Neural cell (in vitro differentiated cells): ENCODE measurements at regions not wholly inside any gene's neighbourhood (a gene's known extent, or its start where the extent isn't known, plus 50 kb on each side); places are given as distances from the start of the nearest gene placed in this dataset.

ENCODE experiments used
- H2AFZ ChIP-seq: fragments of 200-600, 300-800 bp; sonication (generic), shearing (Covaris generic); 2 replicates; pipeline ENCODE4 v1.6.0; 2014; ENCODE audit warnings: low read depth, mild to moderate bottlenecking, antibody characterized with exemption, low read length, moderate library complexity
- H3F3A ChIP-seq: fragments of 200-600 bp; shearing (Covaris generic); 2 replicates; pipeline ENCODE4 v1.6.1; 2016; ENCODE audit warnings: mild to moderate bottlenecking, moderate library complexity, mixed read lengths, antibody characterized with exemption, low read length; ENCODE audit not compliant: insufficient read depth, poor library complexity, severe bottlenecking
- H3K27ac ChIP-seq: fragments of 200-600, 300-800 bp; sonication (generic), shearing (Covaris generic); 2 replicates; pipeline ENCODE4 v1.5.1; 2014; ENCODE audit warnings: mild to moderate bottlenecking, low read length, moderate library complexity
- H3K27me3 ChIP-seq: fragments of 300-800, 200-600 bp; sonication (generic), shearing (Covaris generic); 2 replicates; pipeline ENCODE4 v1.6.0; 2014; ENCODE audit warnings: mild to moderate bottlenecking, low read depth, low read length, moderate library complexity; ENCODE audit not compliant: insufficient read depth
- H3K36me3 ChIP-seq: fragments of 300-800, 200-600 bp; sonication (generic), shearing (Covaris generic); 2 replicates; pipeline ENCODE4 v1.5.1; 2014; ENCODE audit warnings: mild to moderate bottlenecking, antibody characterized with exemption, low read length, moderate library complexity; ENCODE audit not compliant: insufficient read depth
- H3K4me2 ChIP-seq: fragments of 300-800, 200-600 bp; sonication (generic), shearing (Covaris generic); 2 replicates; pipeline ENCODE4 v1.6.0; 2014; ENCODE audit warnings: mild to moderate bottlenecking, low read length
- H3K4me3 ChIP-seq: fragments of 300-800, 200-600 bp; sonication (generic), shearing (Covaris generic); 2 replicates; pipeline ENCODE4 v1.5.1; 2014; ENCODE audit warnings: mild to moderate bottlenecking, low read length, moderate library complexity
- H3K79me2 ChIP-seq: fragments of 200-600 bp; shearing (Covaris generic); replicated peaks from 2 replicates; pipeline ENCODE4 v1.6.0; 2014; ENCODE audit warnings: mild to moderate bottlenecking, low read length, moderate library complexity; ENCODE audit not compliant: insufficient read depth
- H3K9ac ChIP-seq: fragments of 300-800, 200-600 bp; sonication (generic), shearing (Covaris generic); 2 replicates; pipeline ENCODE4 v1.6.1; 2016; ENCODE audit warnings: mild to moderate bottlenecking, low read length, mixed read lengths
- H3K9me2 ChIP-seq: fragments of 200-600 bp; shearing (Covaris generic); 2 replicates; pipeline ENCODE4 v1.6.1; 2016; ENCODE audit warnings: mild to moderate bottlenecking, low read length, mixed read lengths; ENCODE audit not compliant: insufficient read depth
- H3K9me3 ChIP-seq: fragments of 200-600, 300-800 bp; sonication (generic), shearing (Covaris generic); 2 replicates; pipeline ENCODE4 v1.6.1; 2016; ENCODE audit warnings: mild to moderate bottlenecking, mixed run types, low read length, moderate library complexity, mixed read lengths
- H4K20me1 ChIP-seq: fragments of 200-600 bp; shearing (Covaris generic); 2 replicates; pipeline ENCODE4 v1.6.1; 2016; ENCODE audit warnings: mild to moderate bottlenecking, mixed run types; ENCODE audit not compliant: insufficient read depth
- EP300 ChIP-seq: fragments of 450-650 bp; conservative IDR thresholded peaks from 2 replicates; pipeline ENCODE4 v1.6.1; 2014; ENCODE audit warnings: antibody characterized with exemption, mild to moderate bottlenecking, moderate library complexity; ENCODE audit not compliant: poor library complexity, severe bottlenecking
- EZH2 ChIP-seq: fragments of 200-600, 300-800 bp; shearing (Covaris generic), sonication (generic); IDR thresholded peaks from 2 replicates; pipeline ENCODE4 v1.6.1; 2014; ENCODE audit warnings: antibody characterized with exemption, low read length, borderline replicate concordance, mild to moderate bottlenecking; ENCODE audit not compliant: insufficient read depth, poor library complexity, severe bottlenecking
- MXI1 ChIP-seq: fragments of 450-650 bp; conservative IDR thresholded peaks from 2 replicates; pipeline ENCODE4 v1.6.1; 2014; ENCODE audit warnings: antibody characterized with exemption, mild to moderate bottlenecking; ENCODE audit not compliant: poor library complexity, severe bottlenecking
- POLR2AphosphoS5 ChIP-seq: IDR thresholded peaks from 2 replicates; pipeline ENCODE4 v1.6.1; 2012
- RAD21 ChIP-seq: fragments of 450-650 bp; conservative IDR thresholded peaks from 2 replicates; pipeline ENCODE4 v1.6.1; 2014; ENCODE audit warnings: antibody characterized with exemption, mild to moderate bottlenecking, moderate library complexity
- SMC3 ChIP-seq: fragments of 450-650 bp; conservative IDR thresholded peaks from 2 replicates; pipeline ENCODE4 v1.6.1; 2014; ENCODE audit warnings: antibody characterized with exemption, mild to moderate bottlenecking, moderate library complexity; ENCODE audit not compliant: poor library complexity
- TAF1 ChIP-seq: IDR thresholded peaks from 2 replicates; pipeline ENCODE4 v1.6.1; 2012; ENCODE audit warnings: low read depth
- TF ChIP-seq, protein P1 (sequence below): fragments of 450-650 bp; IDR thresholded peaks from 2 replicates; pipeline ENCODE4 v1.5.1; 2014; ENCODE audit warnings: antibody characterized with exemption, mild to moderate bottlenecking, moderate library complexity; ENCODE audit not compliant: poor library complexity, severe bottlenecking
- TF ChIP-seq, protein P2 (sequence below): IDR thresholded peaks from 2 replicates; pipeline ENCODE4 v1.6.1; 2012; ENCODE audit warnings: borderline replicate concordance

DNA sequence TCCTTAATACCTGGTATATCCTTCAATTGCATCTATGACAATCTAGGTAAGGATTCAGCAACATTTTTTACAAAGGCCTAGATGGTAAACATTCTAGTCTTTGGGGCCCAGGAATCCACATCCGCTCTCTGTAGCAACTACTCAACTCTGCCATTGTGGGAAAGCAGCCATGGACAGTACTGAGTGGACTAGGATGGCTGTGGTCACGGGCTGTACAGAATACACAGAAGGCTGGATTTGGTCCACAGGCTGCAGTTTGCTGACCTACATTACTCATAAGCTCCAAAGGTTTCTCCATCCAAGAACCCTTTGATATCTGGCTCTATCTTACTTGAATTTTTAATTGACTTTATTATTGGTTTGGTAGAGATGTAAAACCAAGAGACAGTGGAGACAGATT, 418.3 kb upstream of the LRRTM1 start:
- H3F3A ChIP-seq, result no peaks in the 10 kb centered on the region
- H3K27me3 ChIP-seq, result no peaks in the 10 kb centered on the region
- no peaks in the 10 kb centered on the region for H3K9me2 ChIP-seq
- no peak overlapping the region for H3K4me3 ChIP-seq
- no peaks in the 10 kb centered on the region for H4K20me1 ChIP-seq
- TF ChIP-seq, protein P1, sequence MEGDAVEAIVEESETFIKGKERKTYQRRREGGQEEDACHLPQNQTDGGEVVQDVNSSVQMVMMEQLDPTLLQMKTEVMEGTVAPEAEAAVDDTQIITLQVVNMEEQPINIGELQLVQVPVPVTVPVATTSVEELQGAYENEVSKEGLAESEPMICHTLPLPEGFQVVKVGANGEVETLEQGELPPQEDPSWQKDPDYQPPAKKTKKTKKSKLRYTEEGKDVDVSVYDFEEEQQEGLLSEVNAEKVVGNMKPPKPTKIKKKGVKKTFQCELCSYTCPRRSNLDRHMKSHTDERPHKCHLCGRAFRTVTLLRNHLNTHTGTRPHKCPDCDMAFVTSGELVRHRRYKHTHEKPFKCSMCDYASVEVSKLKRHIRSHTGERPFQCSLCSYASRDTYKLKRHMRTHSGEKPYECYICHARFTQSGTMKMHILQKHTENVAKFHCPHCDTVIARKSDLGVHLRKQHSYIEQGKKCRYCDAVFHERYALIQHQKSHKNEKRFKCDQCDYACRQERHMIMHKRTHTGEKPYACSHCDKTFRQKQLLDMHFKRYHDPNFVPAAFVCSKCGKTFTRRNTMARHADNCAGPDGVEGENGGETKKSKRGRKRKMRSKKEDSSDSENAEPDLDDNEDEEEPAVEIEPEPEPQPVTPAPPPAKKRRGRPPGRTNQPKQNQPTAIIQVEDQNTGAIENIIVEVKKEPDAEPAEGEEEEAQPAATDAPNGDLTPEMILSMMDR, result no peak
- no peak for TF ChIP-seq POLR2AphosphoS5
- TF ChIP-seq MXI1, result no peak
- TF ChIP-seq, protein P2, sequence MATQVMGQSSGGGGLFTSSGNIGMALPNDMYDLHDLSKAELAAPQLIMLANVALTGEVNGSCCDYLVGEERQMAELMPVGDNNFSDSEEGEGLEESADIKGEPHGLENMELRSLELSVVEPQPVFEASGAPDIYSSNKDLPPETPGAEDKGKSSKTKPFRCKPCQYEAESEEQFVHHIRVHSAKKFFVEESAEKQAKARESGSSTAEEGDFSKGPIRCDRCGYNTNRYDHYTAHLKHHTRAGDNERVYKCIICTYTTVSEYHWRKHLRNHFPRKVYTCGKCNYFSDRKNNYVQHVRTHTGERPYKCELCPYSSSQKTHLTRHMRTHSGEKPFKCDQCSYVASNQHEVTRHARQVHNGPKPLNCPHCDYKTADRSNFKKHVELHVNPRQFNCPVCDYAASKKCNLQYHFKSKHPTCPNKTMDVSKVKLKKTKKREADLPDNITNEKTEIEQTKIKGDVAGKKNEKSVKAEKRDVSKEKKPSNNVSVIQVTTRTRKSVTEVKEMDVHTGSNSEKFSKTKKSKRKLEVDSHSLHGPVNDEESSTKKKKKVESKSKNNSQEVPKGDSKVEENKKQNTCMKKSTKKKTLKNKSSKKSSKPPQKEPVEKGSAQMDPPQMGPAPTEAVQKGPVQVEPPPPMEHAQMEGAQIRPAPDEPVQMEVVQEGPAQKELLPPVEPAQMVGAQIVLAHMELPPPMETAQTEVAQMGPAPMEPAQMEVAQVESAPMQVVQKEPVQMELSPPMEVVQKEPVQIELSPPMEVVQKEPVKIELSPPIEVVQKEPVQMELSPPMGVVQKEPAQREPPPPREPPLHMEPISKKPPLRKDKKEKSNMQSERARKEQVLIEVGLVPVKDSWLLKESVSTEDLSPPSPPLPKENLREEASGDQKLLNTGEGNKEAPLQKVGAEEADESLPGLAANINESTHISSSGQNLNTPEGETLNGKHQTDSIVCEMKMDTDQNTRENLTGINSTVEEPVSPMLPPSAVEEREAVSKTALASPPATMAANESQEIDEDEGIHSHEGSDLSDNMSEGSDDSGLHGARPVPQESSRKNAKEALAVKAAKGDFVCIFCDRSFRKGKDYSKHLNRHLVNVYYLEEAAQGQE, result no peak
- TF ChIP-seq EP300, result no peak
- no peak for TF ChIP-seq SMC3
- TF ChIP-seq EZH2, result no peak
- H3K36me3 ChIP-seq, result no peaks in the 10 kb centered on the region
- no peaks in the 10 kb centered on the region for H3K79me2 ChIP-seq
- H2AFZ ChIP-seq, result no peak overlapping the region
- H3K9ac ChIP-seq, result no peak overlapping the region
- no peaks in the 10 kb centered on the region for H3K9me3 ChIP-seq
- H3K27ac ChIP-seq, result no peak overlapping the region
- H3K4me2 ChIP-seq, result no peak overlapping the region

DNA sequence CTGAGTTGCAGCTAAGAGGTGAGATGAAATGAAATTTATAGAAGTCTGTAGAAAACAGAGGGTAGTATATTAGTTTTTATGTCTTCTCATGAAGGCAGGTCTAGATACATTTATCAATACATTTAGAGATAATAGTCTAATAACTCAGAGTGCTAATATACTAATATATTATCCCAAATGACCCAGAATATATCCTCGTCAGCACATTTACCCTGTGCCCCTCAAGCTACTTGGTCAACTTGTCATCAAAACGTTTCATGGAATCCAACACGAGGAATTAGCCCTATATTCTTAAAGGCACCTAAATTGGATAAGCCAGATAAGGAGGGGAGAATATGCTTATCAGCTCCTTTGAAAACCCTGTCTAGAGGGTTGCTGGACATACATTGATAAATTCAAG, 415.1 kb upstream of the LRRTM1 start:
- TF ChIP-seq EP300, result no peak
- no peak for TF ChIP-seq SMC3
- TF ChIP-seq POLR2AphosphoS5, result no peak
- no peak for TF ChIP-seq RAD21
- TF ChIP-seq, protein P2, result no peak
- TF ChIP-seq, protein P1, result no peak
- TF ChIP-seq EZH2, result no peak
- no peak for TF ChIP-seq MXI1
- no peak for TF ChIP-seq TAF1
- H3K4me3 ChIP-seq, result no peak overlapping the region
- no peak overlapping the region for H3K9ac ChIP-seq
- no peak overlapping the region for H3K27ac ChIP-seq
- H2AFZ ChIP-seq, result no peak overlapping the region
- H3K27me3 ChIP-seq, result no peaks in the 10 kb centered on the region
- H3F3A ChIP-seq, result no peaks in the 10 kb centered on the region
- no peaks in the 10 kb centered on the region for H3K9me2 ChIP-seq
- no peaks in the 10 kb centered on the region for H3K36me3 ChIP-seq
- no peaks in the 10 kb centered on the region for H3K9me3 ChIP-seq
- no peak overlapping the region for H3K4me2 ChIP-seq
- H4K20me1 ChIP-seq, result no peaks in the 10 kb centered on the region
- no peaks in the 10 kb centered on the region for H3K79me2 ChIP-seq
